DMS53 (cell line): ENCODE measurements at regions not wholly inside any gene's neighbourhood (a gene's known extent, or its start where the extent isn't known, plus 50 kb on each side); places are given as distances from the start of the nearest gene placed in this dataset.
A peak's percentile ranks its signal among the peaks of the same experiment; 100 is the strongest.
"Not testable (repeated sequence)": the region's sequence is repeated elsewhere in the genome, so short reads cannot be mapped to it uniquely, and the experiment has no call there.

Source experiments
- DNase-seq: peaks from one replicate; lab custom pipeline; 2025; lab: John Stamatoyannopoulos, UW

DNA sequence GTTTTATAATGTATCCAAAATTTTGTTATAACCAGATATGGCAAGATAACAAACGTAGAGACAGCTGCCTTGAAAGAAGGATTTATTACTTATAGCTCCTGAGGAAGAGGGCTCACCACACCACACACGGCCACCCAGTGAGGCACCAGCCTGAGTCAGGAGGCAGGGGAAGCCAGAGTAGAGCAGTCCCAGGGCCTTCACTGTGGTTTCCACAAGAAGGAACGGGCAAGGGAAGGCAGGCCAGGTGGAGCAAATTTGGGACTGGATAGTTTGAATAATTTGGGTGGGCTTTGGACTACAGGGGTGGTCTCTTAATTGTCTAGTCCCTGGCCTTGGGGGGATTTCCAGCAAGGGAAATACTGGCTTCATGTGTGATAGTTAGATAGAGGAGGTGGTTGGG is 72.5 kb downstream of the RRAGC start:
- no peak for DNase-seq

DNA sequence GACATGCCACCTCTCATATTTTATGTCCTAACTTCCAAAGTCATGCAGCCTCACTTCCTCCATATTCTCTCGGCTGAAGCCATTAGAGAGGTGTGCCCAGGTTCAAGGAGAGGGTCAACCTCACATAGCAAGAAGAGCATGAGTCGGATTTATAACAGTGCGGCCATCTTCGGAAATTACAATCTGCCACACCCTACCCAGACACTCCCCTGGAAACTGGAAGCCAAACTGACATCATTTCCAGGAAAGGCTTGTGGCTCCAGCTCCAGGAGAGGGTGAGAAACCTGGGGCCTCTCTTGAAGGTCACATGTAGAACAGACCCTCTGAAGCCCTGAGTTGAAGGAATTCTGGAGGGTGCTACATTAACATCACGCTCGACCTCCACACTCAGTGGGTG is 73.5 kb downstream of the RRAGC start:
- DNase-seq: no peak

DNA sequence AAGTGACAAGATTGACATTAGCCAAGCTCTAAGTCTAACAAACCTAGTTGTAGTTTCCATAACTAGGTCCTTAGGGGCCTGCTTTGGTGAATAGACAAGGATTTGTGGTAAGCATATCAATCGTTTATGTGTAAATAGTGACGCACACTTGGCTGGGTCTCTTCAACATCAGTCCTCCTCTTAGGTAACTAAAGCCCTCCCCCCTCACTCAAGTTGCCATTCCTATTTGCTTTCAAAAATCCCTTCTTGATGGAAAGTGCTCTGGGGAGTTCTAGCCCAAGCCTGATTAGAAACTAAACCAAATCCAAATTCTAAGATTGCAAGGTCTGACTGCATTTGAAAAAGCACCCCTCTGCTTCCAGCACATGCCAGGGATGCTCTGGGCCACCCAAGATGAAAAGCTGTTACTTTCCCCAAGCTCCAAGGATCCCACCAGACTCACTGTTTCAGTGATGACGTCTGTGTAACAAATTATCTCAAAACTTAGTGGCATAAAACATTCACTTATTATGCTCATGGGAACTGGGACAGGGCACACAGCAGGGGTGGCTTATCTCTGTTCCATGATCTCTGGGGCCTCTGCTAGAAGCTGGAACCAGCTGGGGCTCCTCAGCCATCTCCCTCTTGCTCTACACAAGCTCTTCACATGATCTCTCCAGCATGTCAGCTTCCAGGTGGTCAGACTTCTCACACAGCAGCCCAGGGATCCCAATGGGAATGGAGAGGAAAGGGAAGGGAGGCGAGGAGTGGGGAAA is 74.1 kb downstream of the RRAGC start:
- DNase-seq: no peak

DNA sequence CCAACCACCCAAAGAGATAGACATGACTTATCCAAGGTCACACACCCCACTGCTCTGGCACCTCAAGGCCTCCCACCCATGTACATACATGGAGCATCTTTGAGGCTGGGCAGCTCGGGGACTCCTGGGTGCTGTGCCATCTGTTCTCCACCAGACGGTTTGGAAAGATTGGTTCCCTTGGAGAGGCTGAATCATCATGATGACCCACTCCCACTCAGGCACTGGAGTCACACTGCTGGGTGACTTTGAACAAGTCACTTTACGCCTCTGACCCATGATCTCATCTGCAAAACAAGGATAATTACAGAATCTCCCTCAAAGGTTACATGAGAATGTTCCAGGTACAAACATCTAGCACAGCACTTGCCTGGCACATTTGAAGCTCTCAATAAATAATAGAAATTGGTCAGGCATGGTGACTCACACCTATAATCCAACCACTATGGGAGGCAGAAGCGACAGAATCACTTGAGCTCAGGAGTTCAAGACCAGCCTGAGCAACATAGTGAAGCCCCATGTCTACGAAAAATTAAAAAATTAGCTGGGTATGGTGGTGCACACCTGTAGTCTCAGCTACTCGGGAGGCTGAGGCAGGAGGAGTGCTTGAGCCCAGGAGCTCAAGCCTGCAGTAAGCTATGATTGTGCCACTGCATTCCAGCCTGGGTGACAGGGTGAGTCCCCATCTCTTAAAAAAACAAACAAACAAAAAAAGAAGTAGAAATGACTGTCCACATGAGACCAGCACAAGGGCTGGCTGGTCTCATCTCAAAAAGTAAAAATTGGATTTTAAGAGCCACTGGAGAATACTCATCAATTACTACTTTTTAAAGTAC is 74.9 kb downstream of the RRAGC start:
- peak; percentile 17 for DNase-seq

DNA sequence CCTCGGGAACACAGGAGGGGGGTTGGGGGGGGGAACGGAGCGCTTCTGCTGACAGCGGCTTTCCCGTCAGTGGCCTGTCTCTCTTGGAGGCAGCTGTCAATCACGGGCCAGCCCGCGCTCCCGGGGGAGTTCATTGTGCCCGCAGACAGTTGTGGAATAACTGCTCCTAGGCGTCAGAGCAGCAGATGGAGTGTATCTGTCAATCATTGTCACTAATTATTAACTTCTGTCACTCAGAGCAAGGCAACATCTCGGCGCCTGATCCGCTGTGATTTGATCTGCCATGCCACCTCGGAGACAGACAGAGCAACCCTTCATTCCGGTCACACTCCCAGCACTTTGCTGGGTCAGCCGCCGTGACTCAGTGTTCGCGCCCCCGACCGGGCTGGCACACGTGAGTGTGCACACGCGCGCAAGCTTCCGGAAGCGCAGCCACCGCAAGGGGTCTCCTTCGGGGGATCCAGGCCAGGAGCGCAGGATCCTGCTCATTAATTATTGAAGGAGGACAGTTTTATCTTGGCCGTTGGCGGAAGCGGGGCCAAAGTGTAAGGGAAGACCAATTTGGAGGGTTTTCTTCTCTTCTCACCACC is 75.8 kb downstream of the RRAGC start:
- DNase-seq: peak; percentile 84

DNA sequence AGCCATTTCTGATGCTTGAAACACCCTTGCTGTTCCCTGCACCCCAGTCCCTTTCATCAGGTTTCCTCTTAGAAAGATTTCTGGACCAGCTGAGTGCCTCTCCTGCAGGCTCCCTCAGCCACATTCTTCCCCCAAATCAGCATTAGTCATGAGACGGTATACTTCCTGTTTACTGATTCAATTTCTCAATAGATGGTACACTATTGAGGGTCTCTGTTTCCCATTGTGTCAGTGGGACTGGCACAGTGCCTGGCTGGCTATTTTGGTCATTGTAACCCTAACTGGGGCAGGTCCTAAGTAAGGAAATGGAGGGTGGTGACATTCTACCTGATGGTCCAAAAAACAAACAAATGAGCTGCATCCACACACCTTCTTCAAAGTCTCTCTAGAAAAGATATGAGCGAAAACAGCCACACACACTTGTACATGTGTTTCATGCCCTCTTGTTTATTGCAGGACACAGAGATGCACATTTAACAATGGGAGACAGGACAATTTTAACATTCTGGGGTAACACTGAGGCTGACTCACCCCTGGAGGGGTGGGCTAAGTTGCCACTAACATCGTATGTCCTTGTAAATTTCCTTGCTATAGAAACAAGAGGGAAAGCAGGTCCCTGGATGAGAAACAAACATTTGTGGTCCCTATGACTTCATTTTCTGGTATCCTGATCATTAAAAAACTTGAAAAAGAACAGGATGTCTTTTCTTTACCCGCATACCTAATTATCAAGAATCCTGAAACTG is 77.5 kb downstream of the RRAGC start:
- no peak for DNase-seq

DNA sequence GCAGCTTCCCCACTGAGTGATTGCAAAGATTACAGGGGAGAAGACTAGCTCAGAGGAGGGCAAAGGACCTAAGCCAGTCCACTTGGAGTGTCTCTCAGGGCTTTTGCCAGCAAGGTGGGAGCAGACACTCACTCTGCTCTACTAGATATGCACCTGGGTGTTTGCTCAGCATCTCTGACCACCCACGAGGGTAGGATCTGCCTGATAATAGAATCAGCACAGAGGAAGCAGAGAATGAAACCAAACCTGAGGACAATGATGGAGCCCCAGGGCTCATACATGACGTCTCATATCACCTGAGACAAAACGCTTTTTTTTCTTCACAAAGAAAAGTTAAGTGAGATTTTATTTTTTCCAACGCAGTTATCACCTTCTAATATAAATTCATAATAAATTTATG is 79.4 kb downstream of the RRAGC start:
- DNase-seq: no peak

DNA sequence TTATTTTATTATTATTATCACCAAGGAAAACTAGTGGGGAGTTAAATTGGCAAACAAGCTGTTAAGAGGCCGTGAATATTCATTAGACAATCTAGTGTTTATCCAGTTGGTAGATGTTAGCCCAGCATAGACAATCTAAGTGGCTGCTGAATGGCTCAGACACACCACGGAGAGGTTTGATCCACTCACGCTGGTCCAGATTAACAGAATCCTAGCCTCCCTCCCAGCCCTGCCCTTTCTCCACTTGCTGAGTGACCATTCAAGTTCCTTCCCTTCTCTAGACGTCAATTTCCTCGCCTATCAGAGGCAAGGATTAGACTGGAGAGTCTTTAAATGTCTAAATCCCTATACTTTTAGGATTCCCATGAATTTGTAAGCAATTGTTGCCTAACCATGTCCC is 80.1 kb downstream of the RRAGC start:
- no peak for DNase-seq

DNA sequence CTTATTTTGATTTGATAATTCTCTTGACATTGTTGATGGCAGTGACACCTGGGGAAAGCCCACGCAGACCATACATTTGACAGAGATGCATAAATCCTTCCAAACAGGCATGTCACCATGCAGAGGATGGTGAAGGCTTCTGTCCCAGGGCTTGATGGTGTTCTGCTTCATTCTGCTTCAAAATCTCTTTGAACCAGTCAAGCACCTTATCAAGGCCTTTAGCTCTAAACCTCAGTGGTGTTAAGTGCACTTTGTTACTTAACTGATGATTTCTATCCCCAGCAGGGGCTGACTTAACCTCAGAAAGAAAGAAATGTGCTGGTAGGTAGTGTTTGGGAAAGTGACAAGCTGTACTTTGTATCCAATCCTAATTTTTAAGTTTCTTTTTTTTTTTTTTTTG is 81.1 kb downstream of the RRAGC start:
- DNase-seq: no peak

DNA sequence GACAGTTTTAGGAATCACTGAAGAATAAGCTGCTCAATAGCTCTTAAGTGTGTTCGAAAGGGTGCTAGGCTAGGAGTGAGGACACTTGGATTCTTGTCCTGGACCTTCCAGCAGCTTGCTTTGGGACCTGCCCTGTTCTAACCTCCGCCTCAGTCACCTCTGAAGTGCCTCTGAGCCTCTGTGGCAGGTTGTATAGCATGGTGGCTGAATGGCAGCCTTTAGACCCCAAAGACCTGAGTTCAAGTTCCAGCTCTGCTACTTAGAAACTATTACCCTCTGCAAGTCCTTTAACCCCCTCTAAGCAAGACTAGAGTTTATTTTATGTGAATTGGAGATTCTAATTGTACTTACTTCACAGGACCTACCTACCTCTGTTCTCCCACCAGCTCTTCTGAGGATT is 81.5 kb downstream of the RRAGC start:
- no peak for DNase-seq

DNA sequence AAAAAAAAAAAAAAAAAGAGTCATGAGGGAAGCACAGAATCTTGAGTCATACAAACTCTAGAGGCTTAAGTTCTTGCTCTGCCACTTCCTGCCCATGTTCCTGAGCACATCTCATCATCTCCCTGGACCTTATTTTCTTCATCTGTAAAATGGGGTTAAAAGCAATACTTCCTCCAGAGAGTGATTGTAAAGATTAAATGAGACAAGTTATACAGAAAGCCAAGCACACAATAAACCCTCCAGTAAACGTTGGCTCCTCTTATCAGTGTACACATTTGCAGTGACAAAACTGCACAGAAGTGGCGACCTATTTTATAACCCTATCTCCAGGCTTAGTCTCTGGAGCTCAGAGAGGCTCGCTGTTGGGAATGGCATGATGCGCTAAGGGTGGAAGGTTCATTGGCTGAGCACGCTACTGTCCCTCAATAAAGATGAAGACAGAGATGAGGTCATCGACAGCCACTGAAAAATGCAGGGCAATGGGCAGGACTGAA is 82.1 kb downstream of the RRAGC start:
- peak; percentile 11 for DNase-seq

DNA sequence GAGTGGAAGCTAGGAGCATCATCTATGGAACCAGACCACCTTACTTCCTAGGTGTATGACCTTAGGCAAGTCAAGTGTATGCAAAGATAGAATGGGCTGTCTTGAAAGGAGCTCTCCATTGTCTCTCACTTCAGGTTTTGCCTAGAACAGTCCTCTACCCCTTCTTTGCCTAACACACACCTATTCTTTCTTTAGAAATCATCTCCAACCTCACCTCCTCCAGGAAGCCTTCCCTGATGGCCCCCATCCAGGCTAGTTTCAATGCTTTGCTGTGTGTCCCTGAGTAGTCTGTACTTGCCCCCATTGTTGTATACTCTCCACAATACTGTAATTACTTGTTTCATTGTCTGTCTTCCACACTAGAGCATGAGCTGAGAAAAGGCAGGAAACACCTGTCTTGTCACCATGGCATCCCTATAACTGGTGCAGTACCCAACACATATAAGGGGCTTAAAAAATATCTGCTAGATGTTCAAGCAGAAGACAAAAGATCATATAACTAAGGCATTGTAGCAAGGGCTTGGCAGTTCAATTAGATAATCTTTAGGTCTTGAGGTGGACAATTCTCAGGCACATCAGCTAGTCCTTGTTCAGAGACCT is 83.0 kb downstream of the RRAGC start:
- no peak for DNase-seq

DNA sequence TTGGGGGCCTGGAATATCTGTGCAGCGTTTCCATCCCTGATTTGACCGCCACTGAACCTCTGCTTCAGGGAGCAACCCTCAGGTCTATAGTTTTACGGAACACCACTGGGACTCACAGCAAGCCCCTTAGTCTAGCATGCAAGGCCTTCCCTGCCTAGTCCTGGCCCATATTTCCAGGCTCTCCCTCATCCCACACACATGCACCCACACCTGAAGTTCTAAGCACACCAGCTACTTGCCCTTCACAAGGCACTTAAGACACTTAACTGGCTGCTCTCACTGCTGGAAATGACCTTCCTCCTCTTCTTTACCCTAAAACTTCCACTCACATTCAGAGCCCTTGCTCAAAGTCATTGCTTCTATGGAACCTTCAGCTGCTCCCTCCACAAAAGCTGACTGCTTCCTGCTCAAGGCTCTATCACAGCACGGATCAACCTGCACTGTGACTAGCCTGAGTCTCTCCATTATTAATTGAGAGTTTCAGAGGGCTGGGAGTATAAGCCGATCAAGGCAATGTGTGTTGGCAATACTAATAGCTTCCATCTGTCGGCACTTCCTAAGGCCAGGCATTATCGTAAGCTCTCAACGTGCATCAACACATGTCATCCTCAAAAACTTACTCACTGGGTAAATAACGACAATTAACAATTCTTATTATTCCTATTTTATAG is 84.3 kb downstream of the RRAGC start:
- no peak for DNase-seq

DNA sequence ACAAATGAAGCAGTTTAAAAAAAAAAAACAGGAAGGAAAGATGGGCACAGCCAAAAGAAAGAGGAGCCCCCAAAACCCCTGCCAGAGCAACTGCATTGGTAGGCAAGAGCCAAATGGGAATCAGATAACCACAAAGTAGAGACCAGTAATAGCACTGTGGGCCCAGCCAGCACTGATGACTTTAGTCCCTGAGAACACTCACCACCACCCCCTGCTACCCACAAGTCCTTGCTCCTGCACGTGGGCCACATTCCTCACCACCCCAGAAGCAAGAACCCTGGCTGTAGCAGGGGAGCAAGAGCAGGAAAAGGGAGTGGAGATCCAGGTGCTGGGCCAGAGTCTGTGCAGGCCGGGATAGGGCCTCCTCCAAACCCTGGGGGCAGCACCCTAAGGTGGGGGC is 86.1 kb downstream of the RRAGC start:
- no peak for DNase-seq

DNA sequence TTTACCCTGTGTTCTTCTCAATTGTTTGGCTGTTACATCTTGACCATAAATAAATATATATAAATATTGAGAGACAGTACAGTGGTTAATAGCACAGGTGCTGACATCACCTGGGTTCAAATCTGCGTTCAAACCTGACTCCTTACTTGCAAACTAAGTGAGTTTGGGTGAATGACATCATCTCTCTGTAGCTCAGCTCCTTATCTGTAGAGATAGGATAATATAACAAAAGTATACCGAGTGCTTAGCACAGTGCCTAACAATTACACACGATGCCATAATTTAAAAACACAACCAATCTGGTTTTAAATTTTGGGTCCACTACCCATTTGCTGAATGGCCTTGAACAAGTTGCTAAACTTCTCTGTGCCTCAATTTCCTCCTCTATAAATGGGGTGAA is 86.6 kb downstream of the RRAGC start:
- no peak for DNase-seq

DNA sequence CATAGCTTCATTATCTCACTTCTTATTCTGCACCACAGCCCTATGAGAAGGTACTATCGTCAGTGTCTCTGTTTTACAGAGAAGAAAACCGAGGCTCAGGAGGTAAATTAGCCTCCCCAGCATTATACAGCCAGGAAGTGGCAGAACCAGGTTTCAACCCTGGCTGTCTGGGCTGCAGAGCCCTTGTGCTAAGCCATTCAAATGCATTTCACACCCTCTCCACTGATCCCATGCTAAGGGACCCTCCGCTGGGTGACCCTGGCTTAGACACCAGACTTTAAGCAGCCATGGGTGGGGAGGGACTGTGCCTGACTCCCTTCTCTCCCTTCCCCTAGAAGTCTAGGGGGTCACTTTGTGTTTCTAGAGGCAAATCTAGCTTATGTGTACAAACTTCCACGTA is 87.5 kb downstream of the RRAGC start:
- no peak for DNase-seq

DNA sequence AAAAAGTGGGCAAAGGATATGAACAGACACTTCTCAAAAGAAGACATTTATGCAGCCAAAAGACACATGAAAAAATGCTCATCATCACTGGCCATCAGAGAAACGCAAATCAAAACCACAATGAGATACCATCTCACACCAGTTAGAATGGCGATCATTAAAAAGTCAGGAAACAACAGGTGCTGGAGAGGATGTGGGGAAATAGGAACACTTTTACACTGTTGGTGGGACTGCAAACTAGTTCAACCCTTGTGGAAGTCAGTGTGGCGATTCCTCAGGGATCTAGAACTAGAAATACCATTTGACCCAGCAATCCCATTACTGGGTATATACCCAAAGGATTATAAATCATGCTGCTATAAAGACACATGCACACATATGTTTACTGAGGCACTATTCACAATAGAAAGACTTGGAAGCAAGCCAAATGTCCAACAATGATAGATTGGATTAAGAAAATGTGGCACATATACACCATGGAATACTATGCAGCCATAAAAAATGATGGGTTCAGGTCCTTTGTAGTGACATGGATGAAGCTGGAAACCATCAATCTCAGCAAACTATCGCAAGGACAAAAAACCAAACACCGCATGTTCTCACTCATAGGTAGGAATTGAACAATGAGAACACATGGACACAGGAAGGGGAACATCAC is 88.9 kb downstream of the RRAGC start:
- DNase-seq: not testable (repeated sequence)

DNA sequence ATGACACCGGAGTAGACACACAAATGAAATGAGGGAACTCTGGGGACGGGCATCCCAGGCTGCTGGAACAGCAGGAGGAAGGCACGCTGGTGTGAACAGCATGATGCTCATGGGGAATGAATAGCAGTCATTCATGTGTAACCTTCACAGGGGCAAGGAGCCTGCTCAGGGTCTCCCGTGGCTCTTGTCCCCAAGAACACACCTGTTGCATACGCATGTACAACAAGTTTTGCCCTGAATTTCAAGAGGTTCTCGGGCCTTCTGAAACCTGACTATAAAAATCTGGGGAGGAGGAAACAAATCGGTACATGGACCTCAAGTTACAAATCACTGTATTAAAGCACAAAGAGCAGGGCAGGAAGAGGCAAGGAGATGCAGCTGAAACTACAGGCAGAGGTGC is 93.4 kb downstream of the RRAGC start:
- no peak for DNase-seq

DNA sequence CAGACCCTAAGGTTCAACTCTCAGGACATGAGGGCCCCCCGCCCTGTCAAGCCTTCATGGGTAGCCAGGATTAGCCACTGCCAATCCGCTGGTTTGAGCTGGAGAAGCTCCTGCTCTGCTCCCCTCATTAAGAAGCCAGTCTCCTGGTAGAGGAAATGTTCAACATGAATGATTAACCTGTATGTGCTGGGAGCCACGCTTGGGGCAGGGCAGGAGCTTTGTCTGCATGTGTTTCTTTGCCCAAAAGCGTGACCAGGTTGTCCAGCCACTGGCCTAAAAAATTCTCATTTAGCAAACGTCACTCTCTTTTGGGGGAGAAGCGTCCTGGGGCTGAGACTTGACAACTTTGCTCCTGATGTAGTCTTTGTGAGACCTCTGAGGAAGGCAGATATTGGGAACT is 96.5 kb downstream of the RRAGC start:
- DNase-seq: no peak

DNA sequence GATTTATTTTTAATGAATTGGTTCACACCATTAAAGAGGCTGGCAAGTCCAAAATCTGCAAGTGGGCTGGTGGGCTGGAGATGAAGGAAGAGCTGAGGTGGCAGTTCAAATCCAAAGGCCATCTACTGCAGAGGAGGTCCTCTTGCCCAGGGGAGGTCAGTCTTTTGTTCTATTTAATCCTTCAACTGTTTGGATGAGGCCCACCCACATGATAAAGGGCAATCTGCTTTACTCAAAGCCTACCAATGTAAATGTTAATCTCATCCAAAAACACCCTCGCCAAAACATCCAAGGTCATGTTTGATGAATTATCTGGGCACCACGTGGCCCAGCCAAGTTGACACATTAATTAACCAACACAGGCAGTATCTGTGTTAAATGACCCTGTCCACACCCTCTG is 99.0 kb downstream of the RRAGC start:
- DNase-seq: no peak

DNA sequence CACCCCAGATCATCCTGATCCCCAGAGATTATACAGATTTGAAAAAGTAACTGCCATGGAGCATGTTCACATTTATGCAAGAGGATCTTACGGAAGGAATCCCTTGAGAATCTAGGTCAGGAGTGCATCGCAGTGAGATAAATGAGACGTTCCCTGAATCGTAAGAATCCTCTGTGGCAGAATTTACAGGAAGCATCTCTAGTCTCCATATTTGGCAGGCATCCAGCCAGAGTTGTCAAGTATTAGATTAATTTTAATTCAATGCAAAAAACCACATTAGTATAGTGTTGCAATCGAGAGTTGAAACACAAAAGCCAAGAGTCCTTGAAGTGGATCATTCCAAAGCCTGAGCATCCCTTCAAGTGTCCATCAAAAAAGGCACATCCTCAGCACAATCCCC is 100.8 kb downstream of the RRAGC start:
- DNase-seq: no peak
